Activated naive CD8-positive, alpha-beta T cell treated with anti-CD3 and anti-CD28 coated beads, Interleukin-2, amount 50 U/mL, for 24 hours (primary cell): ENCODE measurements at regions not wholly inside any gene's neighbourhood (a gene's known extent, or its start where the extent isn't known, plus 50 kb on each side); places are given as distances from the start of the nearest gene placed in this dataset.

Source experiments
- ATAC-seq: fragments of 150-1000 bp; cut with Tn5 transposase; one replicate; pipeline ENCODE4 v1.10.0; 2021
- DNase-seq: peaks from one replicate; pipeline ENCODE4 v3.0.0; 2021
- H3K27ac Mint-ChIP-seq: one replicate; pipeline ENCODE4 v1.8.0; 2021; ENCODE audit warnings: mild to moderate bottlenecking, mixed read lengths
- H3K27me3 Mint-ChIP-seq: one replicate; pipeline ENCODE4 v1.8.0; 2021; ENCODE audit warnings: mixed read lengths
- H3K36me3 Mint-ChIP-seq: one replicate; pipeline ENCODE4 v1.8.0; 2021; ENCODE audit warnings: low read depth, mixed read lengths
- H3K4me1 Mint-ChIP-seq: one replicate; pipeline ENCODE4 v1.8.0; 2021; ENCODE audit warnings: mixed read lengths
- H3K4me3 Mint-ChIP-seq: one replicate; pipeline ENCODE4 v1.8.0; 2021; ENCODE audit warnings: mild to moderate bottlenecking, moderate library complexity, mixed read lengths
- H3K9me3 Mint-ChIP-seq: one replicate; pipeline ENCODE4 v1.8.0; 2021; ENCODE audit warnings: mixed read lengths

DNA sequence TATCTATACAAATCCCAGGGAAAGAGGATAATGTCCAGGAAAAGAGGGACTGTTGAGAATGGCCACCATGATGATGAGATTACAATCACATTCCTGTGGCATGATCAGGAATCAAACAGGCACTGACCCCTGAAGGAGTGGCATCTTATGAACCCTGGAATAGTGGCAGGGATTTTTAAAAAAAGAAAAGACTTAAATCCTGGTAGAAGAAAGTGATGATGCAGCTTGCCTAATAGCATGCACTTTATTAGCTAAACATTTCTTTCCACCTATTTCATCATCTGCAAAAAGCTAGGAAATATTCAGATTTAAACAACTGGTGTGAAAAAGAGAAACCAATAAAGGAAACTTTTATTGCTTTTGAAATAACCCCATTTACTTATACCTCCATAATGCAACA, 87.2 kb upstream of the FSHR start:
- no peak for ATAC-seq
- peaks cover 16% of the 10 kb centered on the region for H3K9me3 Mint-ChIP-seq
- H3K27me3 Mint-ChIP-seq, result no peaks in the 10 kb centered on the region
- DNase-seq, result no peak
- no peaks in the 10 kb centered on the region for H3K36me3 Mint-ChIP-seq
- H3K4me3 Mint-ChIP-seq, result no peak overlapping the region
- H3K4me1 Mint-ChIP-seq, result no peaks in the 10 kb centered on the region
- H3K27ac Mint-ChIP-seq, result no peak overlapping the region

GRCh38 chr2:49240608-49241007, 86.3 kb upstream of the FSHR start:
- Mint-ChIP-seq H3K27ac (no peak overlapping the region), H3K4me1 (no peaks in the 10 kb centered on the region), H3K27me3 (no peaks in the 10 kb centered on the region), H3K9me3 (peaks cover 16% of the 10 kb centered on the region), H3K36me3 (no peaks in the 10 kb centered on the region), H3K4me3 (no peak overlapping the region)
- ATAC-seq (no peak), DNase-seq (no peak)

- peaks cover 11% of the 10 kb centered on the region for H3K9me3 Mint-ChIP-seq
- no peak for DNase-seq
- no peak for ATAC-seq
- H3K36me3 Mint-ChIP-seq, result no peaks in the 10 kb centered on the region
- no peak overlapping the region for H3K27ac Mint-ChIP-seq
- H3K4me1 Mint-ChIP-seq, result no peaks in the 10 kb centered on the region
- no peak overlapping the region for H3K4me3 Mint-ChIP-seq
- no peaks in the 10 kb centered on the region for H3K27me3 Mint-ChIP-seq
Measured at GRCh38 chr2:49238604-49238960, 84.3 kb upstream of the FSHR start.

DNA sequence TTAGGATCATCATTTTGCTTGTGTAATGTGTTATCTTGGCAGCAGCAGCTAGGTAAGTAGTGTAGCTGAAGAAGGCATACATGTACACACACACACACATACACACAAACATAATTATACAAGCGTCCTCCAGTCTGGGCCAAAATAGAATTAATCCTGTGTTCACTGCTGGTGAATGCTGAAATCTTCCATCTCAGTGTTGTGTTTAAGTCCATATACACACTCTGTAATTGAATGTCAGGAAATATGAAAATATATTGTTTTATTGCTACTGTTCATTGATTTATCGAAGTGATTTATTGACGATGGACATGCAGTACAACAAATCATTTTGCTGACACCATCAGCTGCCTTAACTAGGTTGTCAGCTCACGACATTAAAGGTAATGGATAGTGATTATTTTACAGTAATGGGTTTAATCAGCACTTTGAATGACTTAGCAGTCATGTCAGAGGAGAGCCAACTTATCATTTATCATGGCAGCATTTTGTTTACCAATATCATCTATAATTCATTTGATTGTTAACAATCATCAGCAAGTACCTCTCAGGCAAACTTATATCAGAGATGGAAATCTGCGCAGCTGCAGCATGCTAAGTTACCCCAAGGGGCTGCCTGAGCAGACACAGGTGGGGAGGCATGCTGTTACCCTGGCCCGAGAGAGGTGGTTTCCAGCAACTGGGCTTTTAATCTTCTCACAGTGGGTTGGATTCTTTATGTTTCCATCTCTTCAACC, 83.7 kb upstream of the FSHR start:
- no peak for ATAC-seq
- H3K27ac Mint-ChIP-seq, result no peak overlapping the region
- H3K4me3 Mint-ChIP-seq, result no peak overlapping the region
- no peaks in the 10 kb centered on the region for H3K4me1 Mint-ChIP-seq
- no peaks in the 10 kb centered on the region for H3K27me3 Mint-ChIP-seq
- DNase-seq, result no peak
- H3K36me3 Mint-ChIP-seq, result no peaks in the 10 kb centered on the region
- H3K9me3 Mint-ChIP-seq, result peaks cover 8% of the 10 kb centered on the region

GRCh38 chr2:49236316-49236715, 82.0 kb upstream of the FSHR start:
- DNase-seq, result no peak
- Mint-ChIP-seq H3K4me3 (no peak overlapping the region), H3K9me3 (peaks cover 3% of the 10 kb centered on the region), H3K27ac (no peak overlapping the region), H3K36me3 (no peaks in the 10 kb centered on the region), H3K27me3 (no peaks in the 10 kb centered on the region), H3K4me1 (no peaks in the 10 kb centered on the region)
- no peak for ATAC-seq

DNA sequence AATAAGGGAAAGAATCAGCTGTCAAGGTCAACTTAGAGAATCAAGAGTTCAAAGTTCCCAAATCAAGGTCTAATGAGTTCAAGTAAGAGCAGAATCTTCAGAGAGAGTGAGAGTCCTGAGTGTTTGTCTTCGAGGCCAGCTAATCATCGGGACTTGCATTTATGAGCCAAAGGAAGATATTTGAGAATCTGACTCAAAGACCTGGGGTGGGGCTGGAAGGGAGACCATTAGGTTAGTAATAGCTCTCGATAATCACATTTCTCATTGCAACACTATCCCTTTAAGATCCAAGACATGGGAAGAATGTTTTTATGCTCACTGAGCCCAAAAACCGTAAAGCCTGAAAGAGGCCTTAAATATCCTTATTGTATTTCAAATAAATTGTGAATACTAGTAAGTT, 72.0 kb upstream of the FSHR start:
- H3K27ac Mint-ChIP-seq, result no peak overlapping the region
- H3K27me3 Mint-ChIP-seq, result no peaks in the 10 kb centered on the region
- DNase-seq (no peak), ATAC-seq (no peak)
- peaks cover 7% of the 10 kb centered on the region for H3K9me3 Mint-ChIP-seq
- H3K36me3 Mint-ChIP-seq, result no peaks in the 10 kb centered on the region
- H3K4me1 Mint-ChIP-seq, result no peaks in the 10 kb centered on the region
- no peak overlapping the region for H3K4me3 Mint-ChIP-seq

GRCh38 chr2:49225126-49225525, 70.8 kb upstream of the FSHR start:
- Mint-ChIP-seq H3K27ac (no peak overlapping the region), H3K4me3 (no peak overlapping the region), H3K9me3 (peaks cover 14% of the 10 kb centered on the region), H3K4me1 (no peaks in the 10 kb centered on the region), H3K27me3 (no peaks in the 10 kb centered on the region), H3K36me3 (no peaks in the 10 kb centered on the region)
- DNase-seq (no peak), ATAC-seq (no peak)

GRCh38 chr2:49224426-49225010, 70.2 kb upstream of the FSHR start:
- H3K4me1 Mint-ChIP-seq, result no peaks in the 10 kb centered on the region
- no peaks in the 10 kb centered on the region for H3K36me3 Mint-ChIP-seq
- ATAC-seq, result no peak
- H3K27ac Mint-ChIP-seq, result no peak overlapping the region
- DNase-seq, result no peak
- no peaks in the 10 kb centered on the region for H3K27me3 Mint-ChIP-seq
- H3K9me3 Mint-ChIP-seq, result peaks cover 16% of the 10 kb centered on the region
- H3K4me3 Mint-ChIP-seq, result no peak overlapping the region

GRCh38 chr2:49222975-49223528, 68.7 kb upstream of the FSHR start:
- Mint-ChIP-seq H3K27ac (no peak overlapping the region), H3K9me3 (peaks cover 20% of the 10 kb centered on the region), H3K4me1 (no peaks in the 10 kb centered on the region), H3K4me3 (no peak overlapping the region), H3K36me3 (no peaks in the 10 kb centered on the region), H3K27me3 (no peaks in the 10 kb centered on the region)
- ATAC-seq (no peak), DNase-seq (no peak)

GRCh38 chr2:49219741-49220140, 65.4 kb upstream of the FSHR start:
- no peaks in the 10 kb centered on the region for H3K4me1 Mint-ChIP-seq
- no peak for DNase-seq
- ATAC-seq, result no peak
- no peak overlapping the region for H3K27ac Mint-ChIP-seq
- H3K9me3 Mint-ChIP-seq, result peaks cover 20% of the 10 kb centered on the region
- H3K36me3 Mint-ChIP-seq, result no peaks in the 10 kb centered on the region
- H3K27me3 Mint-ChIP-seq, result no peaks in the 10 kb centered on the region
- no peak overlapping the region for H3K4me3 Mint-ChIP-seq

DNA sequence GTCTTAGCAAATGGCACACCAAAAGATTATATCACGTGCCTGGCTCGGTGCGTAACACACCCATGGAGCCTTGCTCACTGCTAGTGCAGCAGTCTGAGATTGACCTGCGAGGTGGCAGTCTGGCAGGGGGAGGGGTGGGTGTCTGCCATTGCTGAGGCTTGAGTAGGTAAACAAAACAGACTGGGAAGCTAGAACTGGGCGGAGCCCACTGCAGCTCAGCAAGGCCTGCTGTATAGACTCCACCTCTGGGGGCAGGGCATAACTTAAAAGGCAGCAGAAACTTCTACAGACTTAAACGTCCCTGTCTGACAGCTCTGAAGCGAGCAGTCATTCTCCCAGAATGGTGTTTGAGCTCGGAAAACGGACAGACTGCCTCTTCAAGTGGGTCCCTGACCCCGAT, 55.9 kb upstream of the FSHR start:
- Mint-ChIP-seq H3K36me3 (no peaks in the 10 kb centered on the region), H3K9me3 (peaks cover 3% of the 10 kb centered on the region), H3K4me3 (no peak overlapping the region), H3K27me3 (no peaks in the 10 kb centered on the region), H3K4me1 (no peaks in the 10 kb centered on the region), H3K27ac (no peak overlapping the region)
- DNase-seq (no peak), ATAC-seq (no peak)

GRCh38 chr2:49207204-49207603, 52.9 kb upstream of the FSHR start:
- no peak overlapping the region for H3K4me3 Mint-ChIP-seq
- H3K4me1 Mint-ChIP-seq, result no peaks in the 10 kb centered on the region
- peaks cover 3% of the 10 kb centered on the region for H3K9me3 Mint-ChIP-seq
- no peaks in the 10 kb centered on the region for H3K36me3 Mint-ChIP-seq
- DNase-seq (no peak), ATAC-seq (no peak)
- H3K27ac Mint-ChIP-seq, result no peak overlapping the region
- no peaks in the 10 kb centered on the region for H3K27me3 Mint-ChIP-seq
